ENCODE measurements at regions not wholly inside any gene's neighbourhood (a gene's known extent, or its start where the extent isn't known, plus 50 kb on each side); places are given as distances from the start of the nearest gene placed in this dataset.
A peak's percentile ranks its signal among the peaks of the same experiment; 100 is the strongest.

GRCh38 chr4:138090150-138090917 lies 151.8 kb downstream of the SLC7A11 start:
- TF ChIP-seq CTCF (IDR thresholded peaks at IDR 0.05; ENCODE audit: low read depth, low read length, missing input control) (peak; percentile 75), YY1 (IDR thresholded peaks at IDR 0.05) (peak; percentile 22)

All from liver (tissue), 2 donors.